MM.1S (cell line): ENCODE measurements at regions not wholly inside any gene's neighbourhood (a gene's known extent, or its start where the extent isn't known, plus 50 kb on each side); places are given as distances from the start of the nearest gene placed in this dataset.

Experiments used
- DNase-seq: peaks from one replicate; pipeline ENCODE4 v3.0.0-alpha.2; 2015
- H2AFZ ChIP-seq: fragments of 300-600 bp; sonication (generic); 2 replicates; pipeline ENCODE4 v1.6.0; 2016; ENCODE audit warnings: antibody characterized with exemption, low read length
- H3F3A ChIP-seq: fragments of 300-600 bp; sonication (generic); 2 replicates; pipeline ENCODE4 v1.6.1; 2016; ENCODE audit warnings: mild to moderate bottlenecking, antibody characterized with exemption, low read length, moderate library complexity, mixed read lengths; ENCODE audit not compliant: insufficient read depth
- H3K27ac ChIP-seq: fragments of 300-600 bp; sonication (generic); 2 replicates; pipeline ENCODE4 v1.5.1; 2016; ENCODE audit warnings: mild to moderate bottlenecking, low read length
- H3K27me3 ChIP-seq: fragments of 300-600 bp; sonication (generic); replicated peaks from 2 replicates; pipeline ENCODE4 v1.6.0; 2016; ENCODE audit warnings: low read length; ENCODE audit not compliant: insufficient read depth
- H3K36me3 ChIP-seq: fragments of 300-600 bp; sonication (generic); replicated peaks from 2 replicates; pipeline ENCODE4 v1.6.1; 2016; ENCODE audit warnings: mild to moderate bottlenecking, low read length, mixed read lengths; ENCODE audit not compliant: insufficient read depth
- H3K4me1 ChIP-seq: fragments of 300-600 bp; sonication (generic); 2 replicates; pipeline ENCODE4 v1.6.1; 2016; ENCODE audit warnings: low read length, mixed read lengths
- H3K4me2 ChIP-seq: fragments of 300-600 bp; sonication (generic); 2 replicates; pipeline ENCODE4 v1.6.0; 2016; ENCODE audit warnings: low read depth, low read length
- H3K4me3 ChIP-seq: fragments of 300-600 bp; sonication (generic); 2 replicates; pipeline ENCODE4 v1.5.1; 2016; ENCODE audit warnings: low read length, mixed read lengths
- H3K79me2 ChIP-seq: fragments of 300-600 bp; sonication (generic); 2 replicates; pipeline ENCODE4 v1.6.1; 2016; ENCODE audit warnings: mixed run types, low read length, mixed read lengths
- H3K9ac ChIP-seq: fragments of 300-600 bp; sonication (generic); 2 replicates; pipeline ENCODE4 v1.6.1; 2016; ENCODE audit warnings: low read length, mixed read lengths
- H3K9me2 ChIP-seq: fragments of 300-600 bp; sonication (generic); replicated peaks from 2 replicates; pipeline ENCODE4 v1.6.1; 2016; ENCODE audit warnings: mild to moderate bottlenecking, low read length, mixed read lengths; ENCODE audit not compliant: insufficient read depth
- H3K9me3 ChIP-seq: fragments of 300-600 bp; sonication (generic); replicated peaks from 2 replicates; pipeline ENCODE4 v1.6.1; 2016; ENCODE audit warnings: mild to moderate bottlenecking, low read length, mixed read lengths; ENCODE audit not compliant: insufficient read depth
- H4K20me1 ChIP-seq: fragments of 300-600 bp; sonication (generic); 2 replicates; pipeline ENCODE4 v1.6.1; 2016; ENCODE audit warnings: mild to moderate bottlenecking, low read length, moderate library complexity, mixed read lengths; ENCODE audit not compliant: insufficient read depth
- EZH2 ChIP-seq: fragments of 300-600 bp; sonication (generic); optimal IDR thresholded peaks from 2 replicates; pipeline ENCODE3; 2017; ENCODE audit warnings: low read depth, mild to moderate bottlenecking, antibody characterized with exemption, low read length, mixed read lengths
- EZH2phosphoT487 ChIP-seq: fragments of 300-600 bp; sonication (generic); IDR thresholded peaks from 2 replicates; pipeline ENCODE4 v1.6.1; 2018; ENCODE audit warnings: antibody characterized with exemption, low read length
- TF ChIP-seq, protein P1 (sequence below): fragments of 300-600 bp; sonication (generic); IDR thresholded peaks from 2 replicates; pipeline ENCODE4 v1.5.1; 2016; ENCODE audit warnings: antibody characterized with exemption, low read length, mixed read lengths

- Histone ChIP-seq H2AFZ (no peak overlapping the region), H3K4me2 (no peak overlapping the region), H3K9me2 (no peaks in the 10 kb centered on the region), H3K27ac (no peak overlapping the region), H4K20me1 (no peaks in the 10 kb centered on the region), H3K4me1 (no peaks in the 10 kb centered on the region), H3K27me3 (no peaks in the 10 kb centered on the region), H3K9ac (no peak overlapping the region), H3K79me2 (no peaks in the 10 kb centered on the region), H3K36me3 (no peaks in the 10 kb centered on the region), H3F3A (no peaks in the 10 kb centered on the region), H3K9me3 (no peaks in the 10 kb centered on the region), H3K4me3 (no peak overlapping the region)
- TF ChIP-seq EZH2, result no peak
- TF ChIP-seq, protein P1, sequence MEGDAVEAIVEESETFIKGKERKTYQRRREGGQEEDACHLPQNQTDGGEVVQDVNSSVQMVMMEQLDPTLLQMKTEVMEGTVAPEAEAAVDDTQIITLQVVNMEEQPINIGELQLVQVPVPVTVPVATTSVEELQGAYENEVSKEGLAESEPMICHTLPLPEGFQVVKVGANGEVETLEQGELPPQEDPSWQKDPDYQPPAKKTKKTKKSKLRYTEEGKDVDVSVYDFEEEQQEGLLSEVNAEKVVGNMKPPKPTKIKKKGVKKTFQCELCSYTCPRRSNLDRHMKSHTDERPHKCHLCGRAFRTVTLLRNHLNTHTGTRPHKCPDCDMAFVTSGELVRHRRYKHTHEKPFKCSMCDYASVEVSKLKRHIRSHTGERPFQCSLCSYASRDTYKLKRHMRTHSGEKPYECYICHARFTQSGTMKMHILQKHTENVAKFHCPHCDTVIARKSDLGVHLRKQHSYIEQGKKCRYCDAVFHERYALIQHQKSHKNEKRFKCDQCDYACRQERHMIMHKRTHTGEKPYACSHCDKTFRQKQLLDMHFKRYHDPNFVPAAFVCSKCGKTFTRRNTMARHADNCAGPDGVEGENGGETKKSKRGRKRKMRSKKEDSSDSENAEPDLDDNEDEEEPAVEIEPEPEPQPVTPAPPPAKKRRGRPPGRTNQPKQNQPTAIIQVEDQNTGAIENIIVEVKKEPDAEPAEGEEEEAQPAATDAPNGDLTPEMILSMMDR, result peak; percentile 37
- DNase-seq, result no peak
Observed at GRCh38 chr14:56422703-56423213, 156.8 kb upstream of the TMEM260 start.

GRCh38 chr14:56423544-56423943, 156.1 kb upstream of the TMEM260 start:
- no peaks in the 10 kb centered on the region for H3K4me1 ChIP-seq
- no peak overlapping the region for H3K9ac ChIP-seq

GRCh38 chr14:56431013-56431412, 148.6 kb upstream of the TMEM260 start:
- H3K4me3 ChIP-seq, result no peak overlapping the region
- no peaks in the 10 kb centered on the region for H3K27me3 ChIP-seq
- H3K4me2 ChIP-seq, result no peak overlapping the region
- H3K27ac ChIP-seq, result no peak overlapping the region
- no peaks in the 10 kb centered on the region for H3K9me3 ChIP-seq
- H3K79me2 ChIP-seq, result no peaks in the 10 kb centered on the region
- H3K9ac ChIP-seq, result no peak overlapping the region
- H2AFZ ChIP-seq, result no peak overlapping the region
- no peaks in the 10 kb centered on the region for H3K36me3 ChIP-seq
- no peaks in the 10 kb centered on the region for H4K20me1 ChIP-seq
- no peaks in the 10 kb centered on the region for H3F3A ChIP-seq
- H3K9me2 ChIP-seq, result no peaks in the 10 kb centered on the region
- no peak for TF ChIP-seq EZH2
- TF ChIP-seq, protein P1, result no peak
- TF ChIP-seq EZH2phosphoT487, result no peak
- H3K4me1 ChIP-seq, result no peaks in the 10 kb centered on the region
- DNase-seq, result no peak

More at GRCh38 chr14:56423544-56423943, 156.1 kb upstream of the TMEM260 start:
- Histone ChIP-seq H3K9me2 (no peaks in the 10 kb centered on the region), H3K4me3 (no peak overlapping the region), H3K4me2 (no peak overlapping the region), H3K9me3 (no peaks in the 10 kb centered on the region), H3K27ac (no peak overlapping the region), H2AFZ (no peak overlapping the region), H3K36me3 (no peaks in the 10 kb centered on the region), H3K27me3 (no peaks in the 10 kb centered on the region), H3K79me2 (no peaks in the 10 kb centered on the region), H4K20me1 (no peaks in the 10 kb centered on the region), H3F3A (no peaks in the 10 kb centered on the region)
- no peak for TF ChIP-seq EZH2phosphoT487
- no peak for TF ChIP-seq EZH2
- TF ChIP-seq, protein P1, result no peak
- no peak for DNase-seq
